Stomach (tissue), 8 donors: ENCODE measurements at regions not wholly inside any gene's neighbourhood (a gene's known extent, or its start where the extent isn't known, plus 50 kb on each side); places are given as distances from the start of the nearest gene placed in this dataset.

Source experiments
- DNase-seq, 2 donors: peaks; one replicate each; pipeline versions ENCODE4 v3.0.0 to v3.0.0-alpha.2; 2013 to 2019
- H3K27ac ChIP-seq, 5 donors: fragments of 200-600 bp in 4 of 5; sonication (generic) in 4 of 5; one replicate each; pipeline ENCODE4 v1.5.1; 2013 to 2019; ENCODE audit warnings: mild to moderate bottlenecking in 1 of 5, moderate library complexity in 1 of 5
- H3K27me3 ChIP-seq, 3 donors: fragments of 200-600 bp; sonication (generic); one replicate each; pipeline ENCODE4 v1.5.1; 2017 to 2019; ENCODE audit warnings: mixed run types in 1 of 3
- H3K36me3 ChIP-seq, 4 donors: fragments of 200-600 bp; sonication (generic); 1 replicate in 3 of 4; 2 replicates in 1 of 4; pipeline ENCODE4 v1.5.1; 2016 to 2019
- H3K4me1 ChIP-seq, 4 donors: fragments of 200-600 bp; sonication (generic); one replicate each; pipeline ENCODE4 v1.5.1; 2016 to 2019
- H3K4me3 ChIP-seq, 4 donors: fragments of 200-600 bp; sonication (generic) in 3 of 4; one replicate each; pipeline ENCODE4 v1.5.1; 2016 to 2019; ENCODE audit warnings: mild to moderate bottlenecking in 1 of 4
- H3K9me3 ChIP-seq, 4 donors: fragments of 200-600 bp; sonication (generic); one replicate each; pipeline ENCODE4 v1.5.1; 2016 to 2019
- EP300 ChIP-seq: sonication (generic); formaldehyde crosslinking; IDR thresholded peaks from one replicate; pipeline ENCODE4 v1.6.1; 2017; ENCODE audit warnings: antibody characterized with exemption
- POLR2A ChIP-seq, 4 donors: fragments of 450-650 bp; IDR thresholded peaks; one replicate each; pipeline ENCODE4 v1.6.1; 2016; ENCODE audit warnings: antibody characterized with exemption in 4 of 4, control low read depth in 2 of 4, mild to moderate bottlenecking in 1 of 4, moderate library complexity in 1 of 4
- POLR2AphosphoS5 ChIP-seq, 3 donors: sonication (generic); formaldehyde crosslinking; IDR thresholded peaks; one replicate each; pipeline ENCODE4 v1.6.1; 2016; ENCODE audit warnings: antibody characterized with exemption in 3 of 3
- WGBS, 5 donors: extraction: QIAGEN DNeasy Blood & Tissue Kit in 3 of 5; methylation state at CpG; one replicate each; pipeline versions ENCODE4 v1.1.5 to v1.1.7; 2013 to 2018; 5-methylcytosine and 5-hydroxymethylcytosine counted together
- intact Hi-C: fragments of 100-400 bp; cut with DNase I; formaldehyde crosslinking; loops from one replicate; pipeline ENCODE4 v1.15.1; 2023; ENCODE audit warnings: low total_unique reads
- TF ChIP-seq, protein P1 (sequence below), 7 experiments: fragments of 450-650 bp in 4 of 7; fragments of 200-600 bp in 3 of 7; sonication (generic) in 3 of 7; IDR thresholded peaks; one replicate each; pipeline ENCODE4 v1.5.1; 2016 to 2019; ENCODE audit warnings: antibody characterized with exemption in 7 of 7, control low read depth in 2 of 7, mild to moderate bottlenecking in 1 of 7
- donor health status: healthy with polysubstance abuse.
- donor health status: Bipolar disorder and iron deficiency.
- donor health status: healthy.

DNA sequence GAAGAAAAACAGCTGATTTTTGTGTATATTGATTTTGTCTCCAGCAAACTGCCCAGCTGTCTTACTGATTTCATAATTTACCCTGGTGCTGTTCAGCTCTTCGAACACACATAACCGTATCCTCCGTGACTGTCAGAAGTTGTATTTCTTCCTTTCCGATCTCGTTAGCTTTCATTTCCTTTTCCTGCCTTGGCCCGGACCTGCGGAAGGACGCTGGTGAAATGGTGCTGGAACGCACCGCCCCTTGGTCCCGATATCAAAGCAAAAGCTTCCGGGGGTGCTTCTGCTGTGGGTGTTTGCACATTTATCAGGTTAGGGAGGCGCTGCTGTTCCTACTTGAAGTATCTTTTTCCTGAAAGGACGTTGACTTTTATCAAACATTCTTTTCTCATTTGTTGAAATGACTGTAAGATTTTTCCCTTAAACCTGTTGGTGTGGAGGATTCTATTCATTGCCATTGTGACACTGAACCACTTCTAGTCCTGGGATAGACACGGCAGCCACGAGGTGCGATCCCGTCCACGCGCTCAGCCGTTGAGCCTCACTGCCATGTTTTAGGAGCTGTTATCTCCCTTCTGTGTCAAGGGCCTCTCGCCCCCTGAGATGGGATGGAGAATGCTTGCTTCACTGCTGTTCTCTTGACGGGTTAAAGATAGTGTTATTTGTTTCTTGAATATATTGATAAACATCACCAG, 72.6 kb downstream of the FOXL3 start:
- peaks cover 0 to 58% (median 12%) of the 10 kb centered on the region in 3 donors for H3K27me3 ChIP-seq
- TF ChIP-seq POLR2AphosphoS5 (IDR thresholded peaks at IDR 0.05) = peak in 1 of 3 donors; percentile 55
- TF ChIP-seq, protein P1, sequence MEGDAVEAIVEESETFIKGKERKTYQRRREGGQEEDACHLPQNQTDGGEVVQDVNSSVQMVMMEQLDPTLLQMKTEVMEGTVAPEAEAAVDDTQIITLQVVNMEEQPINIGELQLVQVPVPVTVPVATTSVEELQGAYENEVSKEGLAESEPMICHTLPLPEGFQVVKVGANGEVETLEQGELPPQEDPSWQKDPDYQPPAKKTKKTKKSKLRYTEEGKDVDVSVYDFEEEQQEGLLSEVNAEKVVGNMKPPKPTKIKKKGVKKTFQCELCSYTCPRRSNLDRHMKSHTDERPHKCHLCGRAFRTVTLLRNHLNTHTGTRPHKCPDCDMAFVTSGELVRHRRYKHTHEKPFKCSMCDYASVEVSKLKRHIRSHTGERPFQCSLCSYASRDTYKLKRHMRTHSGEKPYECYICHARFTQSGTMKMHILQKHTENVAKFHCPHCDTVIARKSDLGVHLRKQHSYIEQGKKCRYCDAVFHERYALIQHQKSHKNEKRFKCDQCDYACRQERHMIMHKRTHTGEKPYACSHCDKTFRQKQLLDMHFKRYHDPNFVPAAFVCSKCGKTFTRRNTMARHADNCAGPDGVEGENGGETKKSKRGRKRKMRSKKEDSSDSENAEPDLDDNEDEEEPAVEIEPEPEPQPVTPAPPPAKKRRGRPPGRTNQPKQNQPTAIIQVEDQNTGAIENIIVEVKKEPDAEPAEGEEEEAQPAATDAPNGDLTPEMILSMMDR (IDR thresholded peaks at IDR 0.05) = no peak
- H3K4me3 ChIP-seq = peak overlapping the region; percentile 0 to 25 (median 14)
- peak in 1 of 2 donors; percentile 71 for DNase-seq
- H3K4me1 ChIP-seq = peaks cover 0 to 20% (median 11%) of the 10 kb centered on the region in 4 donors
- intact Hi-C loops = no loop called here
- WGBS, 5 donors = 18 to 26% (median 21%) methylated on average over 23 of the region's 23 CpGs
- H3K27ac ChIP-seq = peak overlapping the region; percentile 3 to 57 (median 36)
- no peaks in the 10 kb centered on the region for H3K36me3 ChIP-seq
- H3K9me3 ChIP-seq = peaks cover 0 to 11% (median 2%) of the 10 kb centered on the region in 4 donors

DNA sequence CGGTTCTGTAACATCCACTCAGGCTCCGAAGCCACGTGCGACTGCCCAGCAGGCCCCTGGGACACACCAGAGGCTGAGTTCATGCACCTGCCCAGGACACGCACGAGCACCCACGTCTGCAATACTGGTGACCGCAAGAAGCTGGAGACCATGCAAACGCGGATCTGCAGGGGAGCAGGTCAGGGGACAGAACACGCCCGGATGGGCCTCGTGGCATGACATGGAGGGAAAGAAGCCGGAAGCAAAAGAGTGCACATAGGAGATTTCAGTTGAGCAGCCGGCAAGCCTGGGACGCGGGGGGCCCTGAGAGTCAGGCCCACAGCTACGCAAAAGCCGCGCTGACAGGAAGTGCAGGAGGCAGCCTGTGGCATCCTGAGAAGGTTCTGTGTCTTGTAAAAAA, 73.7 kb downstream of the FOXL3 start:
- Histone ChIP-seq H3K36me3 (no peaks in the 10 kb centered on the region), H3K27me3 (peaks cover 0 to 61% (median 12%) of the 10 kb centered on the region in 3 donors), H3K9me3 (peaks cover 0 to 3% (median 0%) of the 10 kb centered on the region in 4 donors), H3K4me1 (peaks cover 2 to 22% (median 11%) of the 10 kb centered on the region in 4 donors), H3K4me3 (no peak overlapping the region), H3K27ac (no peak overlapping the region)
- DNase-seq = no peak
- 83 to 94% (median 89%) methylated on average over 16 to 20 of the region's 20 CpGs for whole genome bisulfite sequencing, 5 donors
- TF ChIP-seq POLR2AphosphoS5 (IDR thresholded peaks at IDR 0.05) (no peak), POLR2A (IDR thresholded peaks at IDR 0.05) (no peak), EP300 (no peak)
- TF ChIP-seq, protein P1 (IDR thresholded peaks at IDR 0.05) = no peak
- intact Hi-C loops = no loop called here

DNA sequence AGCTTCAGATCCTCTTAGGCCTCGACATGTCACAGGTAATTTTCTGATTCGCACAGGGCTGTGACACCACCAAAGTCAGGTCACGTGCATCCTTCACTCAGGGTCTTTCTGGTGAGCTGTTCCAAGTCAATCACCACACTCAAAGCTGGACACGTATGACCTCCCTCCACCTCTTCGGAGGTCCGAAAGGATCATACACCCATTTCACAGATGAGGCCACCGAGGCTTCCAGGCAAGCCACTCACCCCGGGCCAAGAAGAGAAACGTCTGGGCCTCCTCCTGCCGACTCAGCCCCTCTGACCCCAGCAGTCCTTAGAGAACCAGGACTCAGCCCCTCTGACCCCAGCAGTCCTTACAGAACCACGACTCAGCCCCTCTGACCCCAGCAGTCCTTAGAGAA, 74.6 kb downstream of the FOXL3 start:
- no peak overlapping the region for H3K4me3 ChIP-seq
- TF ChIP-seq POLR2A (IDR thresholded peaks at IDR 0.05) = no peak
- no peak for TF ChIP-seq EP300
- WGBS, 5 donors = 92 to 96% (median 93%) methylated on average over 11 of the region's 11 CpGs
- intact Hi-C loops = no loop called here
- no peak overlapping the region for H3K27ac ChIP-seq
- peaks cover 0 to 54% (median 4%) of the 10 kb centered on the region in 3 donors for H3K27me3 ChIP-seq
- H3K4me1 ChIP-seq = peaks cover 10 to 31% (median 16%) of the 10 kb centered on the region in 4 donors
- no peak for DNase-seq
- no peaks in the 10 kb centered on the region for H3K9me3 ChIP-seq
- H3K36me3 ChIP-seq = no peaks in the 10 kb centered on the region

DNA sequence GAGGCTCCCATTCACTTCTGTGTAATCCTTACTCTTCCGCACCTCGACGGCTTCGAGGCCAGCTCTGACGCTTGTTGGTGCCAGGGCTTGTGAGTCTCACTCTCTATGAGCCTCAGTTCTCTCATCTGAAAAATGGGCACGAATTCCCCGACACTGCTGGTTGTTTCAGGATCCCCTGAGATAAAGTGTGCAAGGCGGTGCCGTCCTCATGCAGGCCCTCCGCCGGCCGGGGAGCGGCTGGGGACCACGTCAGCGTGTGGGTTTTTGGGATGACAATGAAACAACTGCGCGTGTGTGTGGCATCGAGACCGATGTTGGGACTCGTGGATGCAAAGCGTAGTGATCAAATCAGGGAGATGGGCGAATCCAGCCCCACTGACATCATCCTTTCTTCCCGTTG, 75.6 kb downstream of the FOXL3 start:
- TF ChIP-seq POLR2AphosphoS5 (IDR thresholded peaks at IDR 0.05) (no peak), POLR2A (IDR thresholded peaks at IDR 0.05) (no peak), EP300 (no peak)
- TF ChIP-seq, protein P1 (IDR thresholded peaks at IDR 0.05) = no peak
- 92 to 94% (median 93%) methylated on average over 23 of the region's 23 CpGs for WGBS, 5 donors
- intact Hi-C loops = no loop called here
- Histone ChIP-seq H3K36me3 (no peaks in the 10 kb centered on the region), H3K4me1 (peaks cover 10 to 35% (median 26%) of the 10 kb centered on the region in 4 donors), H3K27me3 (peaks cover 0 to 44% (median 0%) of the 10 kb centered on the region in 3 donors), H3K4me3 (no peak overlapping the region), H3K27ac (no peak overlapping the region), H3K9me3 (no peaks in the 10 kb centered on the region)
- no peak for DNase-seq
